OCI-LY1 (cell line): ENCODE measurements at regions not wholly inside any gene's neighbourhood (a gene's known extent, or its start where the extent isn't known, plus 50 kb on each side); places are given as distances from the start of the nearest gene placed in this dataset.

ENCODE experiments used
- EZH2 ChIP-seq: fragments of 200-600 bp; sonication (generic), shearing (Covaris generic); IDR thresholded peaks from 2 replicates; pipeline ENCODE4 v1.8.0; 2017; ENCODE audit warnings: borderline replicate concordance, mixed run types, mild to moderate bottlenecking, antibody characterized with exemption, low read length, moderate library complexity, mixed read lengths
- TF ChIP-seq, protein P1 (sequence below): fragments of 200-600 bp; sonication (generic), shearing (Covaris generic); IDR thresholded peaks from 2 replicates; pipeline ENCODE4 v1.5.1; 2017; ENCODE audit warnings: mild to moderate bottlenecking, antibody characterized with exemption, low read length, moderate library complexity, mixed read lengths

DNA sequence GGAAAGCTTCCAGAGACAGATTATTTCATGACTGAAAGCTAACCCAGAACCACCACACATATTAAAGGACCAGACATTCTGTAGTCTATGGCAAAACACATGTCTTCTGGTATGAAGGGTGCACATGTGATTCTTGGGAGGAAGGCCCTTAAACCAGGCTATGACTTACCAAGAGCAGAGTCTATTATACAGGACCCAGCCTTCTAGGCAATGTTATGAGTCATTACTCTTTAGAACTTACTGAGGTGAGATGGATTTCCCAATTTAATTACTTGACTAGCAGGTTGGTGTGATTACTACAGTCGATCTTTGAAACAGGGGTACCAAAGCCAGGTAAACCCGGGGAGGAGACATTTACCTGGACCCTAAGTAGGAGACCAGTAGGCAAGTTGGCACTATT lies 350.8 kb downstream of the TRIB2 start:
- TF ChIP-seq, protein P1, sequence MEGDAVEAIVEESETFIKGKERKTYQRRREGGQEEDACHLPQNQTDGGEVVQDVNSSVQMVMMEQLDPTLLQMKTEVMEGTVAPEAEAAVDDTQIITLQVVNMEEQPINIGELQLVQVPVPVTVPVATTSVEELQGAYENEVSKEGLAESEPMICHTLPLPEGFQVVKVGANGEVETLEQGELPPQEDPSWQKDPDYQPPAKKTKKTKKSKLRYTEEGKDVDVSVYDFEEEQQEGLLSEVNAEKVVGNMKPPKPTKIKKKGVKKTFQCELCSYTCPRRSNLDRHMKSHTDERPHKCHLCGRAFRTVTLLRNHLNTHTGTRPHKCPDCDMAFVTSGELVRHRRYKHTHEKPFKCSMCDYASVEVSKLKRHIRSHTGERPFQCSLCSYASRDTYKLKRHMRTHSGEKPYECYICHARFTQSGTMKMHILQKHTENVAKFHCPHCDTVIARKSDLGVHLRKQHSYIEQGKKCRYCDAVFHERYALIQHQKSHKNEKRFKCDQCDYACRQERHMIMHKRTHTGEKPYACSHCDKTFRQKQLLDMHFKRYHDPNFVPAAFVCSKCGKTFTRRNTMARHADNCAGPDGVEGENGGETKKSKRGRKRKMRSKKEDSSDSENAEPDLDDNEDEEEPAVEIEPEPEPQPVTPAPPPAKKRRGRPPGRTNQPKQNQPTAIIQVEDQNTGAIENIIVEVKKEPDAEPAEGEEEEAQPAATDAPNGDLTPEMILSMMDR, result no peak
- TF ChIP-seq EZH2, result no peak
